ENCODE measurements at regions not wholly inside any gene's neighbourhood (a gene's known extent, or its start where the extent isn't known, plus 50 kb on each side); places are given as distances from the start of the nearest gene placed in this dataset.
"Not testable (repeated sequence)": the region's sequence is repeated elsewhere in the genome, so short reads cannot be mapped to it uniquely, and the experiment has no call there.

DNA sequence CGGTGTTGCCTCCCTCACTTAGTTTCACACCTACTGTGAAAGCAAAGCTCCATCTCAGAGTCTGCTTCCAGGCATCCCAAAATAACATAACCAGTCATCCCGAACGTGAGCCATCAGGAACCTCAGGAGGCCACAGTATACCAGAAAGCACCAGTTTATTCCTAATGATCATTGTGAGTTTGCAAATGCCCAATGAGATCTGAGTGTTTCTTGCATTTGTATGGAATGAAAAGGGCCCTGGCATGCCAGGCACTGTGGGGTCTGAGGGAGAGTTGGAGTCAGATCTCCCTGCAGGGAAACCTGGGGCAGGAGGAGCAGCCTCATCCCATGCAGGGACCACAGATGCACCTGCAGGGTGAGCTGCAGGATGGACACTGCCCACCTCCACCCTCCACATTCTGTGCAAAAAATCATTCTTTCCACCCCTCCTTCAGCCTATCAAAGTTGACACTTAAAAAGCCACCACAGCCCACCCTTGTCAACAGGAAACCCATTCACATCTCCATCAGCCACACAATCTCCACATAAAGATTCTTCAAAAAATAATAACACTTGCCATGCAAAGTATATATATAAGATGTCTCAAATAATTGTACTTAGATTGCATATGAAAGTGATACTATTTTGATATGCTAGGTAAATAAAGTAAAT lies 112.3 kb downstream of the GGTLC2 start:
- not testable (repeated sequence) for DNase-seq (ENCODE audit: low spot score)

DNA sequence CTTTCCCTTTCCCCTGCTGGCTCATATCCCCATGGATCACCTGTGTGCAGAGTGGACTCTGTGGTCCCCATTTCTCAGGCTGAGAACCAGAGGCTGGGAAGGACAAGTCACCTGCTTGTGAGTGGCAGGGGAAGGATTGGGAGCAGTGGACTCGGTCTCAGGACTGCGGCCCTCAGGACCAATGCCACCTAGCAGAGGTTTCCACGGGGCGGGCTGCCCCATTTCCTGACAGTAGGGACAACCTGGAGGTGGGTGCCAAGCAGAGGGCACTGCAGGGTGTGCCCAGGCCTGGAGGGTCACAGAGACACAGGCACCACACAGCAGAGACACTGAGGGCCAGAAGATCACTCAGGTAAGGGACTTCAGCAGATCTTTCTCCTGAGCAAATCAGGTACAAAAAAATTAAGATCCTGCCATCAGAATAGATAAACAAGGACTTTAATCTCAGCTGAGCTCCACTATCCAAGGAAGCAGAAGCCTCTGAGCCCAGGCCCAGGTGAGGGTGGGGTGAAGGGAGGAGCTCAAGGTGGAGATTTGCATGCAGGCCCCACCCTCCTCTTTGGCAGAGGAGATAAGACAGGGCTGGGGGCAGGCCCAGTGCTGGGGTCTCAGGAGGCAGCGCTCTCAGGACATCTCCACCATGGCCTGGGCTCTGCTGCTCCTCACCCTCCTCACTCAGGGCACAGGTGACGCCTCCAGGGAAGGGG lies 113.8 kb downstream of the GGTLC2 start:
- not testable (repeated sequence) for DNase-seq (ENCODE audit: low spot score)

DNA sequence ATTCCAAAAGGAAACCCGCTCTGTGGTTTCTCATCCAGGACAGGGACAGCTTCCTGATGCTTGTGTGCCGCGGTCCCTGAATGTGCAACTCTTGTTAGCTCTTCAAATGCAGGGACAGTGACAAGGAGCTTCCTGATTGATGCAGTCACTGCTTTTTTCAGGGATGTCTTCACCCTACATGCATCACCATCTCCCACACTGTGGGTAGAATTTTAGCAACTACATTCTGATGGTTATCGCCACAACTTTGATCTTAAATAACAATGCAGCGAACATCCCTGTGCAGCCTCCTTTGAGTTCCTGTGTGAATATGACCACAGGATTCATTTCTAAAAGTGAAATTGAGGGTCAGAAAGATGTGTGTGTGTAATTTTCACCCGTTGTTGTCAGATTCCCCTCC lies 115.0 kb downstream of the GGTLC2 start:
- DNase-seq (ENCODE audit: low spot score): no peak

DNA sequence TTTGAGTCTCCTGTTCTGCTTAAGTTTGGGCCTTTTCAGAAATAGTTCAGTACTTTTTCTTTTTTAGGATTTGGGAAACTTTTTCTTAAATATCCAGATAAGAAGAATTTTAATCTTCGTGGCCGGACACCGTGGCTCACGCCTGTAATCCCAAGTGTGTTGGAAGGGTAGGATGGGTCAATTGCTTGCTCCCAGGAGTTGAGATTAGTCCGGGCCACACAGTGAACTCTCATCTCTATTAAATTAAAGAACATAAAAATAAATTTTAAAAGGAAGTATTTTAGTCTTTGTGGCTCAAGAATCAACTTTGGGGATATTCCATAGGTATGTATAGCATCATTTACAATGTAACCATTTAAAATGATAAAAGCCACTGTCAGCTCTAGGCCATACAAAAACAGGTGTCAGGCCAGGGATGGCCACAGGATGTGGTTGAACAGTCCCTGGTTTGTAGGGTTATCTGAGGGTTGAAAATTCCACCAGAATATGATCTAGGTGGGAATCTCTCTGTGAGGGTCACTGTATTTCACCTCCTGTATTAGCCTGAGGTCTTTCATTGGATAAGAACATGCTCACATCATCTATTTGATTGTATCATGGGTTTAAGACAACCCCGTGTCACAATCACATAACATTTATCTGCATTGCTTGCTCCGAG lies 115.6 kb downstream of the GGTLC2 start:
- no peak for DNase-seq (ENCODE audit: low spot score)

DNA sequence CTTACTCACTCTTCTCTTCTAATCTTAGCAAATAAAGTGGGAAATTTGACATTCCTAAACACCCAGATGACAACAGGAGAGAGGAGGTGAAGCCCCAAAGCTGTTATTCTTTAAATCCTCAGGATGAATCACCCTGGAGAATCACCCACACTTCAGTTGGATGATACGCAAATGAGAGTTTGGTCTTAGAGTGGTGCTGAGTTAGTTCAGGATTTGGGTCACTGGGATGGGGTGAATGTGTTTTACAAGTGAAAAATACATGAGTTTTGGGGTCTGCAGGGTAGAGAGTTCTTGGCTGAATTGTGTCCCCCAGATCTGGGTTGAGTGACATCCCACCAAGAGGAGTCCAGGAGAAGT lies 117.2 kb downstream of the GGTLC2 start:
- DNase-seq (ENCODE audit: low spot score): no peak

DNA sequence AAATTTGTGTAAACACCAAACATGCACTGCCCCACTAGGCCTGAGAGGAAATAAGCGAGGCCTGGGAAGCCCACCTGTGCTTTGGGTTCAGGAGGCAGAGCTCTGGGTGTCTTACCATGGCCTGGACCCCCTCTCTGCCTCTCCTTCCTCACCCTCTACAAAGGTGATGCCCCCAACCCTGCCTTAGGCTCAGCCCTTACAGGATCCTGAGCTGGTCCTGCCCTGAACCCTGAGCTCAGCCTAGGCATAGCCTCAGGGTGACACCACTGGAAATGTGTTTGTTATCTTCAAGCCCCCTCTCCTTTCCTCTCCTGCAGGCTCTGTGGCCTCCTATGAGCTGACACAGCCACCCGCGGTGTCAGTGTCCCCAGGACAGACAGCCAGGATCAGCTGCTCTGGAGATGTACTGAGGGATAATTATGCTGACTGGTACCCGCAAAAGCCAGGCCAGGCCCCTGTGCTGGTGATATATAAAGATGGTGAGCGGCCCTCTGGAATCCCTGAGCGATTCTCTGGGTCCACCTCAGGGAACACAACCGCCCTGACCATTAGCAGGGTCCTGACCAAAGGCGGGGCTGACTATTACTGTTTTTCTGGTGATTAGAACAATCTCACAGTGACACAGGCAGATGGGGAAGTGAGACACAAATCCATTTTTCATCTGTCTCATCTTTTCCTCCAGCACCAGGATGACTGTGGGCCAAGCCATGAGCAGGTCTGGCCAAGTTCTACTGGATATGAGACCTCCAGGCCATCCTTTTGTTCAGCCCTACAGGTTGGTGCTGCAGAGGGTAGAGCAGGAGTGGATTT lies 117.8 kb downstream of the GGTLC2 start:
- DNase-seq (ENCODE audit: low spot score): no peak

DNA sequence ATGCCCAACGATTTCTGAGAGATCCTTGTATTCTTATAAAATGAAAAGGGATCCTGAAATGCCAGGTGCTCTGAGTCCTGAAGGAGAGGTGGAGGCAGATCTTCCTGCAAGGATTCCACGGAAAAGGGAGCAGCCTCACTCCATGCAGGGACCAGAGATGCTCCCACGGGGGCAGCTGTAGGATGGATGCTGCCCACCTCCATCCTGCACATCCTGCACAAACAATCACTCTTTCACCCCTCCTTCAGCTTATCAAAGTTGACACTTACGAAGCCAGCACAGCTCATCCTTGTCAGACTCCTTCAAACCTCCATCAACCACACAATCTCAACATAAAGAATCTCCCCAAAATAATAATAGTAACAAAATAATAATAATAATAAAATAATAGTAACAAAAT lies 119.1 kb downstream of the GGTLC2 start:
- DNase-seq (ENCODE audit: low spot score): no peak

DNA sequence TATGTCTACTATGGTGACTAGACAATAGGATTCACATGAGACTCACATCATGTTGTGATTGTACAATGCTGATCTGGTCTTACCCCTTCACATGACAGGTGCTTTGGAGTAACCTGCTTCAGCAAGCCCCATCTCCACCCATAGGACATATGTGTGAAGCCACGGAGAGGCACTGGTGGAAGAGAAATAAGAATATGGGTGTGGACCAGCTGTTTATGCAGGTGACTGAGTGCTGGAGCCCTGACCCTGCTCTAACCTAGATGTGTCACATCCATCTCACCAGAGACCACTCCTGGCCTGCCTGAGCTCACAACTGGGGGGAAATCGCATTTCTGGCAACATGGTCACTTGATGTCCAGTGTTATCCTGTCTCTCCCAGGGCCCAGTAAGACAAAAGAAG lies 119.7 kb downstream of the GGTLC2 start:
- DNase-seq (ENCODE audit: low spot score): no peak

DNA sequence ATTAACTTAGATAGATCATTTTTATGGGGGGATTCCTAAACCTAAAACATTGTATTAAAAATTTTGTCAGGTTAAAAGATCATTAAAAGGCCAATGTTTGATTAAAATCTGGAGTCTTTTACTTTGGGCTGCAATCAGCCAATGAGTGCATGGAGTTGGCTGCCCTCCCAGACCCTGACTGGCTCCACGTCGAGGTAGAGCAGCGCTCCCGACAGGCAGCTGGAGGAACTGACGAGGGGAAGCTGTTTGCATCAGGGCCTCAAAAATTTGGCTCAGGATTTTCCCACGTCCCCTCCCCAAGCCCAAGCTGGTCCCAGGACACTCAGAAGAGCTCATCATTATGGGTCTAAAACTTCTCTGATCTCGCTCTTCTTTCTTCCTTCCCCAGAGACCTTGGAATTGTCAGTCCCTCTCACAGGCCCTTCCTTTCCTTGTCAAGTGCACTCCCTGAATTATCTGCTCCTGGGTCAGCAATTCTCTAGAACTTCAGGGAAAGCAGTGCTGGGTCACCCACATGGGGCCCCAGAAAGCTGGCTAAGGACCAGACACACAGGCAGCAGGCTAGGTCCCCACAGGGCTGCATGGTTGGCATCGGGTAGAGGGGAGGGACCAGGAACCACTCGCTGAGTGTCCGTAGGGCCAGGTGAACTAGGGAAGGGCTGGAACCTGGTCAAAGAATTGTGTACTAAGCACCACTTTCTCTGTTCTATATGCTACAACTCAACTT lies 119.6 kb upstream of the IGLL5 start:
- DNase-seq (ENCODE audit: low spot score): no peak

DNA sequence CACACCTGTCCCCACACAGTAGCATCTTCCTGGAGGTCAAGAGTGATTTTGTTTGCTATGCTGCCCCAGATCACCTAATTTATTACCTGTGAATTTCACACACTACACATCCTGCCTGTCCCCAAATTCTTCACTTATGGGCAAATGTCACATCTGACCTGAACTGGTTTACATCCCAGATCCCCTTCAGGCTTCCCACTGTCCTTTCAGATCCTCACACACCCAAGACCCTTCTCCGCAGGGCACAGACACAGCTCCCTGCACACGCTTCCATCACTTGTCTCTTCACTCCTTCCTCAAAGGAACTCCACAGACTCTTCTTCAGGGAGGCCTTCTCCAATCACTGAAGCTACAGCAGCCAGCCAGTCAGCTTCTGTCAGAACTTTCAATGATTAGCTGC lies 118.7 kb upstream of the IGLL5 start:
- no peak for DNase-seq (ENCODE audit: low spot score)

DNA sequence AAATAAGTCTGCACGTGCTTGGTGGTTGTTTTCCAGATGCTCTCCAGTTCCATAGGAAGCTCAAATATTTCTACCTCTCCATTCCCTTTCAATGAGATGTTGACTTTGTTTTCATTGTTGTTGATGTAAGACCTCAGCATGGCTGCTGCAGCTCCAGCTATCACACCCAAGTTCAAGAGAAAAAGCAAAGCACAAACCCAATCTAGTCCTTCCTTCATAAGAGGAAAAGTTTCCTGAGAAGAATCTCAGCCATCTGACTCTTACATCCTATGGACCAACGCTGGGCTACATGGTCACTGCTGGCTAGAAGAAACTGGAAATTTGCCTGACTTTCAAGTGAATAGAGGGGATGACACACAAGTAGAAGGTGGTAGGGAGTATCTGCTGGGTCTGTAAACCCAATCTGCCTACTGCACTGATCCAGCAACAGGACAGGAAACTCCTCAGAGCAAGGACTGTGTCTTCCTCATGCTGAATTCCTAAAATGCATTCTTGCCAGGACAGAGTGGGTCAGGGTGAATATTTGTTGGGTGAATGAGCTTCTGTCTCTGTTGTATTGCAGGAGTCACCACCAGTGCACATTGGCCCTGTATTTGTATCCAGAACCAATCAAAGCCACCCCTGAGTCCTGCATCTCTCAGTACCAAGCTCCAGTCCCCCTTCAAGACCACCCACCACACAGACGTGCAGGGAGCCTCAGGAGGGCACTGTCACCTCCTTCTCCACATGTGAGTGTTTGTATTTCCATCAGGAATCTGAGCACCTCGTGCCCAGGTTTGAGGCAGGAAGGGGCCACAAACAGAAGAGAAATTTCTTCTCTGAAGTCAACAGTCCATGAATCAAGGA lies 118.0 kb upstream of the IGLL5 start:
- no peak for DNase-seq (ENCODE audit: low spot score)

DNA sequence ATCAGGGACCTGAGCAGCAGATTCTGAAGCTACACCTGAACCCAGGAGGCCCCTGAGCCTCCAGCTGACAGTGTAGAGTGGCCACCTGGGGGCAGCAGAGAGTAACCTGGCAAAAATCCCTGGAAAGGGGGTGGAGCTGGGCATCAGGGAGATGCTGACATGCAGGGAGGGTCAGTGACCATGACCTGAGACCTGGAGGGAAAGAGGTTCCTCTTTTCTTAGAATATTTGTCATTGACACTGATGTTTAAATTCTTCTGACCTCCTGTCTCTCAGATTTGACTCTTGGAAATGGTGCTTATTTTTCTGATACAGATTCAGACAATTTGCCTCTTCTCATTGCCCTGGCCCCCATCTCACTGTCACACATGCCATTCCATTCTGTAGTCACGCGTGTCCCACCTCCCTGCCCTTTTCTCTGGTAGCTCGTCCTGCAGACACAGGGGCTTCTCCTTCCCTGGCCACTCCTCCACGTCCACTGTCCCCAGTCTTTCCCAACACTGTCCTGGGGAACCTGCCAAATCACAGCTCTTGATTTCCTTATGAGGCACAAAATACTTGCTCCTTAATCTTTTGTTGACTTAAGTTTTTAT lies 117.2 kb upstream of the IGLL5 start:
- peak; percentile 42 for DNase-seq (ENCODE audit: low spot score)

DNA sequence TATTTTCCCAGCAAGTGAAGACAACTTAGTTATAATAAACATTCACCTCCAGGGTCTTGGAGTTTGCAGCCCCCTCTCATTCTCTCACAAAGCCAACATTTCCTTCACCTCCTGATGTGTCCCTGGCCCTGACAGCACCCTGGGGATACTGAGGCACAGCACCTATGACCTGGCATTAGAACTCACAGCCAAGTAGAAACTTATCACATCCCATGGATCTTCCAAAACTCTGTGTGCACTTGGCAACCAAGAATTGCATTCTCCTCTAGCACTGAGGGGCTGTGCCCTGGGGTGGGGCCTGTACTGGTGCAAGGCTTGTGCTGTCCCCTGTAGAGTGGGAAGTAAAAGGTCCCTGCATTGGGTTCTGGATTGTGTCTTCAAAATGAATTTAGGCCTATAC lies 116.7 kb upstream of the IGLL5 start:
- DNase-seq (ENCODE audit: low spot score): no peak

DNA sequence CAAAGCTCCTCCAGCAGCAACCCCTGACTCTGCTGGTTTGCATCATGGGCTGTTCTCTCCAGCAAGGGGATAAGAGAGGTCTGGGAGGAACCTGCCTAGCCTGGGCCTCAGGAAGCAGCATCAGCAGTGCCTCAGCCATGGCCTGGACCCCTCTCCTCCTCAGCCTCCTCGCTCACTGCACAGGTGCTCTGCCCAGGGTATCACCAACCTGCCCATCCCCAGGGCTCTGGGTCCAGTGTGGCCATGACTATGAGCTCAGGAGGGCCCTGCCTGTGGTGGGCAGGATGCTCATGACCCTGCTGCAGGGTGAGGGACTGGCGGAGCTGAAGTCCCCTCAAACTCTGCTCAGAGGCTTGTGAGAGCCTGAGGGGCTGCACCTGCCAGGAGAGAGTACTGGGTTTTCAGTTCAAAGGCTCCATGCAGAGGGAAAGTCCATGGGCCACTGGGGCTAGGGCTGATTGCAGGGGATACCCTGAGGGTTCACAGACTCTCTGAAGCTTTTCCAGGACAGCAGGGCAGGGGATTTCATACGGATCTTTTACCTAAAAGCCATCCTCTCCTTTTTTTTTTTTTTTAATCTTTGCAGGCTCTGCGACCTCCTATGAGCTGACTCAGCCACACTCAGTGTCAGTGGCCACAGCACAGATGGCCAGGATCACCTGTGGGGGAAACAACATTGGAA lies 115.8 kb upstream of the IGLL5 start:
- DNase-seq (ENCODE audit: low spot score): no peak

DNA sequence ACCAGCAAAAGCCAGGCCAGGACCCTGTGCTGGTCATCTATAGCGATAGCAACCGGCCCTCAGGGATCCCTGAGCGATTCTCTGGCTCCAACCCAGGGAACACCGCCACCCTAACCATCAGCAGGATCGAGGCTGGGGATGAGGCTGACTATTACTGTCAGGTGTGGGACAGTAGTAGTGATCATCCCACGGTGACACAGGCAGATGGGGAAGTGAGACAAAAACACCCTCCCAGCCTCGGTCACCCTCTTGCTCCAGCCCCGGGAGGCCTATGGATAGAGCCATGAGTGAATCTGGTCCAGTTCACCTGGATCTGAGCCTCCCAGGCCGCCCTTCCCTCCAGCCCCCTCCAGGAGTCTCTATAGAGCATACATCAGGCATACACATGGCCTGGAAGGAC lies 115.2 kb upstream of the IGLL5 start:
- no peak for DNase-seq (ENCODE audit: low spot score)

DNA sequence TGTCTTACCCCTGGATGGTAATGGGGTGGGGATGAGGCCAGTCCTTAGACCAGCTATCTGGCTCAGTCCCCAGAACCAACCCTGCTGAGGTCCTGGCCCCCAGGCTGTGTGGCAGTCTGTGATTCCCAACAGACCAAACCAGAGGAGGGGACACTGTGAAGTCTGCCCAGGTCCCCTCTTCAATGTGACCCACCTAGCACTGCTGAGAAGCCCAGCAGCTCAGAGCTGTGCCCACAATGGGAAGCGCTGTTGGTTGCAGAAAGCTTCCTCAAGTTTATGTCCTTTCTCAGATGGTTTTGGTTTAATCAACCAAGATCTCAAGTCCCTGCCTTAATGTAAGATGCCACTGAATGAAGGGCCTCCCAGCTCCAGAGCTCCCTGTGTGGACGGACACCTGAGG lies 114.7 kb upstream of the IGLL5 start:
- no peak for DNase-seq (ENCODE audit: low spot score)

DNA sequence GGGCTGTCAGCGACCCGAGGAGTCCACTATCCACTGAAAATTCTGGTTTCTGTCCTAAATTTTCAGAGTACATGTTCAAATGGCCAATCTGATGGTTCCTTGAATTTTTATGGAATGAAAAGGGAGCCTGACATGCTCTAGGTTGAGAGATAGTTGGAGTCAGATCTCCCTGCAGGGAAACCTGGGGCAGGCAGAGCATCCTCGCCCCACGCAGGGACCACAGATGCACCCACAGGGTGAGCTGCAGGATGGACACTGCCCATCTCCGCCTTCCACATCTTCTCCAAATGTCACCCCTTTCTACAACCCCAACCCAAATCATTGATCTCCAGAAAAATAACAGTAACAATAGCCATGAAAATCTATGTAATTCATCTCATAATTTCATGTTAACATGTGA lies 114.2 kb upstream of the IGLL5 start:
- no peak for DNase-seq (ENCODE audit: low spot score)

DNA sequence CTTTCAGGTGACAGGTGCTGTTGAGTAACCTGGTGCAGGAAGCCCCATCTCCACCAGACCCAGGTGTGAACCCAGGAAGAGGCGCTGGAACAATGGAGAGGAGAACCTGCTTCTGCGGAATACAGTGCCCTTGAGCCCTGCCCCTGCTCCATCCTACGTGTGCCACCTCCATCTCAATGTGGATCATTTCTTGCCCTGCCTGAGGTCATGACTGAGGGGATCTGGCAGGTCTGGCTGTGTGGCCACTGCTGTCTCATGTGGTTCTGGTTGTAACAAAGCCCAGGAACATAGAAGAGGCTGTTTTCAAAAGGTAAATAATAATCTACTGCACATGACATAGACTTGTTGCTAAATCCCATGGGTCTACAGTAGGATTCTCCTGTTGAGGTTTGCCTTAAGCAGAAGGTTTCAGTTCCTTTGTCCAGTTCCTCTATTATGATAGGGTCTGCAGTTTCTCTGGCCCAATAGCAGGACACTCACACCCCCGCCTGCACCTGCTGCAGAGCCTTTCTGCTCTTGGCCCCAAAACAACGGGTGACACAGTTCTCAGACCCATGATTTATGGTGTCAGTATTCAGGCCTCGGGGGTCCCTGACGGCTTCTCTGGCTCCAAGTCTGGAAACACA lies 113.5 kb upstream of the IGLL5 start:
- DNase-seq (ENCODE audit: low spot score): no peak

DNA sequence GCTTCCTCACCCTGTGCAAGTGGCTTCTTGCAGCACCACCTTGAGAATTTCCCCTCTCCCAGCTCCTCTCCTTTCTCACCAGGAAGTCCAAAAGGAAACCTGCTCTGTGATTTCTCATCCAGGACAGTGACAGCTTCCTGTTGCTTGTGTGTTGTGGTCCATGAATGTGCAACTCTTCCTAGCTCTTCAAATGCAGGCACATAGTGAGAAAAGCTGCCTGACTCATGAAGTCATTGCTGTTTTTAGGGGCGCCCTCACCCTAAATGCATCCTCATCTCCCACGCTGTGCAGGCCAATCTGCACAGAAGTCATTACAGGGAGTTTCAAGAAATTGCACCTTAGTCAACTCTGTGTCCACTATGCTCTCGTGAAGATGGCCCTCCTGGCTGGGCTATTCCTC lies 112.9 kb upstream of the IGLL5 start:
- DNase-seq (ENCODE audit: low spot score): not testable (repeated sequence)

DNA sequence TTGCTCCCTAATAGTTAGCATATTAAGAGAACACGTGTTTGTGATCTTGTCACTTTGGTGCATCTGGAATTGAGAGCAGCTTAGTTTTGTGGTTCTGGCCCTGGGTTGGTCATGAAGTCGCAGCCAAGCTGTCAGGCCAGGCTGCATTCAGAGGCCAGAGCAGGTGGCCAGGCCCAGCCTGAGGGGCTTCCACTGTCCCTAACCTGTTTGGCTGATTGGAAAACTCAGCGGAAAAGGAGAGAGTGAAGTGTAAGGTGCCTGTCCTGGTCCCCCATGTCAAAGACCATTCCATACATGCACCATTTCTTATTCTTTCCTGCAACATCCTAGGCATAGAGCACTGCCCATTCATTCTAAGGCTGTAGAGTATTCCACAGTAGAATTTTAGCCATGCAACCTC lies 111.5 kb upstream of the IGLL5 start:
- no peak for DNase-seq (ENCODE audit: low spot score)
